ENCODE measurements at regions not wholly inside any gene's neighbourhood (a gene's known extent, or its start where the extent isn't known, plus 50 kb on each side); places are given as distances from the start of the nearest gene placed in this dataset.

GRCh38 chr1:38208716-38209632 is 162.4 kb upstream of the POU3F1 start:
- no peak for DNase-seq
- no peaks in the 10 kb centered on the region for H3F3A ChIP-seq (ENCODE audit: insufficient read depth, low read depth)
- ChIA-PET CTCF (no interaction called here), POLR2A (ENCODE audit: unreplicated experiment) (interaction anchor here (0.6 kb wide), 1 partner anchor 99 kb away, joined by 4 read pairs; no protein-coding TSS in a partner anchor)
- H3K4me1 ChIP-seq (replicated peaks; ENCODE audit: insufficient read depth): no peaks in the 10 kb centered on the region
- H3K36me3 ChIP-seq (ENCODE audit: low read depth): no peaks in the 10 kb centered on the region
- H3K27ac ChIP-seq: no peak overlapping the region
- no TSS peak for BruUV-seq (replicated peaks)
- intact Hi-C loops (cut with micrococcal nuclease; ENCODE audit: unreplicated experiment): no loop called here
- TF ChIP-seq CTCF (conservative IDR thresholded peaks at IDR 0.05) (no peak), EZH2 (IDR thresholded peaks at IDR 0.05; ENCODE audit: low read depth) (no peak)
- peaks cover 87% of the 10 kb centered on the region for H3K27me3 ChIP-seq (ENCODE audit: insufficient read depth, low read depth)
- H3K4me2 ChIP-seq: no peak overlapping the region
- no peaks in the 10 kb centered on the region for H3K9me3 ChIP-seq (ENCODE audit: insufficient read depth, low read depth)
- no peak overlapping the region for H2AFZ ChIP-seq
- no peak overlapping the region for H3K4me3 ChIP-seq
- H3K79me2 ChIP-seq (ENCODE audit: low read depth): no peaks in the 10 kb centered on the region
- H3K9me2 ChIP-seq (ENCODE audit: insufficient read depth): no peaks in the 10 kb centered on the region
- H4K20me1 ChIP-seq (ENCODE audit: insufficient read depth): no peaks in the 10 kb centered on the region

GRCh38 chr1:38207906-38208305 is 161.3 kb upstream of the POU3F1 start:
- BruUV-seq (replicated peaks): no TSS peak
- CTCF ChIA-PET: no interaction called here

GRCh38 chr1:38207275-38207674 is 160.7 kb upstream of the POU3F1 start:
- Histone ChIP-seq H3K9me2 (ENCODE audit: insufficient read depth) (no peaks in the 10 kb centered on the region), H3K4me3 (no peak overlapping the region), H3K9me3 (ENCODE audit: insufficient read depth, low read depth) (no peaks in the 10 kb centered on the region), H2AFZ (no peak overlapping the region), H3K36me3 (ENCODE audit: low read depth) (no peaks in the 10 kb centered on the region), H3K27ac (no peak overlapping the region), H3F3A (ENCODE audit: insufficient read depth, low read depth) (no peaks in the 10 kb centered on the region), H3K27me3 (ENCODE audit: insufficient read depth, low read depth) (peaks cover 86% of the 10 kb centered on the region), H3K4me2 (no peak overlapping the region), H4K20me1 (ENCODE audit: insufficient read depth) (no peaks in the 10 kb centered on the region), H3K79me2 (ENCODE audit: low read depth) (no peaks in the 10 kb centered on the region), H3K4me1 (replicated peaks; ENCODE audit: insufficient read depth) (no peaks in the 10 kb centered on the region)
- no TSS peak for BruUV-seq (replicated peaks)
- POLR2A ChIA-PET (ENCODE audit: unreplicated experiment): interaction anchor here (0.5 kb wide), 1 partner anchor 205 kb away, joined by 5 read pairs; no protein-coding TSS in a partner anchor
- CTCF ChIA-PET: no interaction called here
- intact Hi-C loops (cut with micrococcal nuclease; ENCODE audit: unreplicated experiment): no loop called here
- no peak for TF ChIP-seq CTCF (conservative IDR thresholded peaks at IDR 0.05)
- no peak for TF ChIP-seq EZH2 (IDR thresholded peaks at IDR 0.05; ENCODE audit: low read depth)
- DNase-seq: no peak

More at GRCh38 chr1:38207906-38208305, 161.3 kb upstream of the POU3F1 start:
- intact Hi-C loops (cut with micrococcal nuclease; ENCODE audit: unreplicated experiment): no loop called here
- no peak for TF ChIP-seq EZH2 (IDR thresholded peaks at IDR 0.05; ENCODE audit: low read depth)
- no peak for TF ChIP-seq CTCF (conservative IDR thresholded peaks at IDR 0.05)
- Histone ChIP-seq H3K27ac (no peak overlapping the region), H3K9me2 (ENCODE audit: insufficient read depth) (no peaks in the 10 kb centered on the region), H3K4me2 (no peak overlapping the region), H2AFZ (no peak overlapping the region), H3K79me2 (ENCODE audit: low read depth) (no peaks in the 10 kb centered on the region), H3F3A (ENCODE audit: insufficient read depth, low read depth) (no peaks in the 10 kb centered on the region), H4K20me1 (ENCODE audit: insufficient read depth) (no peaks in the 10 kb centered on the region), H3K4me3 (no peak overlapping the region), H3K9me3 (ENCODE audit: insufficient read depth, low read depth) (no peaks in the 10 kb centered on the region), H3K4me1 (replicated peaks; ENCODE audit: insufficient read depth) (no peaks in the 10 kb centered on the region), H3K36me3 (ENCODE audit: low read depth) (no peaks in the 10 kb centered on the region), H3K27me3 (ENCODE audit: insufficient read depth, low read depth) (peaks cover 87% of the 10 kb centered on the region)
- POLR2A ChIA-PET (ENCODE audit: unreplicated experiment): no interaction called here
- DNase-seq: no peak

Data from PC-9 (cell line).